GM12873 (cell line): ENCODE measurements at regions not wholly inside any gene's neighbourhood (a gene's known extent, or its start where the extent isn't known, plus 50 kb on each side); places are given as distances from the start of the nearest gene placed in this dataset.

Experiments
- TF ChIP-seq, protein P1 (sequence below): IDR thresholded peaks from 2 replicates; pipeline ENCODE4 v1.5.1; 2012; ENCODE audit warnings: low read depth, mild to moderate bottlenecking, moderate library complexity, low read length, control low read depth; ENCODE audit not compliant: insufficient read depth; ENCODE audit errors: missing control alignments

DNA sequence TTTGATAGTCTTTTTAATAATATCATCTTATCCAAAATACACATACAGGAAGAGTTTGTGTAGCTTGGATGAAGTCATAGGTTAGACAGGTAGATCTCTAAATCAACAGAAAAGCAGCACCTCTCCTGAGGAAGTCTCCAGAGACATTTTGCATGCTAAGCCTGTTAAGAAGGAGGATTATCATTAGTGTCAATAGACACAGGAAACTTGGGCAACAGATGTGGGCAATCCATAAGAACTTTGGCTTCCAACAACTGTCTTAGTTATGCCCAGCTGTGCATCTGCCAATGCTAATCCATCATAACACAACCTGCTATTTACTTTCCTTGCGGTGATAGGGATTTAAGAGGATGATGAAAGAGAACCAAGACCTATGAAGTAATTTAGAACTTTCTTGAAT is 1052.6 kb downstream of the RPA4 start:
- TF ChIP-seq, protein P1, sequence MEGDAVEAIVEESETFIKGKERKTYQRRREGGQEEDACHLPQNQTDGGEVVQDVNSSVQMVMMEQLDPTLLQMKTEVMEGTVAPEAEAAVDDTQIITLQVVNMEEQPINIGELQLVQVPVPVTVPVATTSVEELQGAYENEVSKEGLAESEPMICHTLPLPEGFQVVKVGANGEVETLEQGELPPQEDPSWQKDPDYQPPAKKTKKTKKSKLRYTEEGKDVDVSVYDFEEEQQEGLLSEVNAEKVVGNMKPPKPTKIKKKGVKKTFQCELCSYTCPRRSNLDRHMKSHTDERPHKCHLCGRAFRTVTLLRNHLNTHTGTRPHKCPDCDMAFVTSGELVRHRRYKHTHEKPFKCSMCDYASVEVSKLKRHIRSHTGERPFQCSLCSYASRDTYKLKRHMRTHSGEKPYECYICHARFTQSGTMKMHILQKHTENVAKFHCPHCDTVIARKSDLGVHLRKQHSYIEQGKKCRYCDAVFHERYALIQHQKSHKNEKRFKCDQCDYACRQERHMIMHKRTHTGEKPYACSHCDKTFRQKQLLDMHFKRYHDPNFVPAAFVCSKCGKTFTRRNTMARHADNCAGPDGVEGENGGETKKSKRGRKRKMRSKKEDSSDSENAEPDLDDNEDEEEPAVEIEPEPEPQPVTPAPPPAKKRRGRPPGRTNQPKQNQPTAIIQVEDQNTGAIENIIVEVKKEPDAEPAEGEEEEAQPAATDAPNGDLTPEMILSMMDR, result no peak

DNA sequence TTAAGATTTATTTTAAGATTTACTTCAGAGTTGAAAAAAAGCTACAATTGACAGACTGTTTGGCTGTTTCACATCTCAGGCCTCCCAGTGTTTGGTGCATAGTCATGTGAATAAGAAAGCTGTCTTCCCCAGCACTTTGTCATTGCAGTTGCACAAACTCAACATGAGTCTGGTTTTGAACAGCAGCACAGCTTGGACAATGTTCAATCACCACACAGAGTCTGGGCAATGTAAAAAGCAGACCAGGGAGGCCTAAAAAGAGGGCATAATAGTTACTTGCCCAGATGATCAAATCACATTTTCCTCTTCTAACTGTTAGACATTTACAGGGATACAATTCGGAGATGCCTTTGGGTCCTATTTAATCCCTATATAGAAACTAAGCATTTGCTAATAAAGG is 1055.0 kb downstream of the RPA4 start:
- TF ChIP-seq, protein P1, result no peak

DNA sequence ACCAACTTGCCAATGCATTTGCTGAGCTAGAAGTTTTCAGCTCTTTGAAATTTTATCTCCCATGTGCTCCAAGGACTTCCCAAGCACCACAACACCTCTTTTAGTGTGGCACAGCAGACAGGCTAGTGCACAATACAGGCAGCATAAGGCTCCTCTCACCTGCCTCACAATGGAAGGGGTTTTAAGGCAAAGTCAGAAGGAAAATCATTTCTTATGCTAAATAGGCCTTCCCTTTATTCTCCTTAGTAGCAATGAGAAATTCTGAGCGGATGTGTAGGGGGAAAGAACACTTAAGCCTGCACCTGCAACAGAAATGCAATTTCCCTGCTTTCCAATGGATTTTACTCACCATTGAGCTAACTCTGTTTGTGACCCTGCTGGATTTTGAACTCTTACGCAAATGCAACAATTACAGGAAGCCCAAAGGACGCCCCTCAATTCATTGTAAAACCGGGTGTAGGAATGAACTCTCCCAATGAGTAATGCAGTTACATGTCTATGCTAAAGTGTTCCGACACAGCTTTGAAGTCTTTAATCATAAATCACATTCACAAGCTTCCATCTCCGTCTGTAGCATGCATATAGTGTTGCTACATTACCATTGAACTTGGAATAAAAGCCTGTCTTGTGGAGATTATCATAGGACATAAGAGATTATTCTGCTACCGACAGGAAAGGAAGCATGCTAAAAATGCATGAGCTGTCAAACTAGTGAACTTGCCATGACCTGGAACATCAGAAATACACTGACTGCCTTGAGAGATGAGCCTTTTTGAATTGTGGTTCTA is 1084.9 kb downstream of the RPA4 start:
- TF ChIP-seq, protein P1, result no peak

DNA sequence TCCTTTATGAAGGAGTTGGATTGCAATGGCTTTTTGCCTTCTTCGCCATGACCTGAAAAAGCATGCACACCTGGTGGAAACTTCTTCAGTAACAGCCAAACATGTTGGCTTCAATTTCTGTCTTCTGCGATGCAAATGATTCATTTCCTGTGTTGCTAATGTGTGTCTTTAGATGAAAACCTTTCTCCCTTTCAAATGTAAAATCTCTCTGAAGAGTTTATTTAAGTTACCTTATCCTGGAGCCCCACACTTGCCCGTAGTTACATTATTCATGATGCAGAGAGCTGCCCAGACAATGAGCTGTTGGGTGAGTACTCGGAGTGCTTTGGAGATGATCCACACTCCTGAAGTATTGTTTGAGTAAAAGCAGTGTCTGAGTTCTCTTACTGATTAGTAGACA is 1100.9 kb downstream of the RPA4 start:
- TF ChIP-seq, protein P1, result no peak

DNA sequence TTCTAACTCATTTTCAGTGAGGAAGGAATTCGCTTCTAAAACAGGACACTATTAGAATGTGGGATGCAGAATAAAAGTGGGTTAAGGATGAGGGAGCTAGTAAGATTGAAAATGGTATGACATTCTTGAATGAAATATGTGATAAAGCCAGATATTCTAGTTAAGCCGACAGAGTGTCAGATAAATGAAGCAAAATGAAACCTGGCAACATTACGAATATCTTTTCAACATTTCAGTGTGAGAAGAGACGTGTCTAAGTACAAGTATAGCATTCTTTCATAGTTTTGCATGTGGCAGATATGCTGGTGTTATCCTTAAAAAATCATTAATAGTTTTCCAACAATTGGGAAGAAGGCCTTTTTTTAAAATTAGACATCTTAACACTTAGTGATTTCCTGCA is 1101.4 kb downstream of the RPA4 start:
- TF ChIP-seq, protein P1, result no peak

DNA sequence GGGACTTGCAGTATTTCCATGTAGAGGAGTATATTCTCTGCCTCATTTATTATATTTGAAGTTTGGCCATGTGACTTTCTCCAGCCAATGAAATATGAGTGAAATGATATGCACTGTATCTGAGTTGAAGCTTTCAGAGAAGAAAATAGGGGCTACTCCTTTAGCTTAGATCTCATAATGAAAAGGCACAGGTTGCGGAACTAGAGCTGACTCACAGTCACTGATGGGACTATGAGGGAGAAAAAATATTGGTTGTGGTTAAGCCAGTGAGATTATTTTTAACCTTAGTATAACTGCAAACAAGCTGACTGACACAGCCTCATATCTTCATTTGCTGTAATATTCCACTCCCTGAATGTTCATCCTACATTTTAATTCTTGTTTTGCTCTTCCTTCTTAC is 1104.3 kb downstream of the RPA4 start:
- TF ChIP-seq, protein P1, result no peak

DNA sequence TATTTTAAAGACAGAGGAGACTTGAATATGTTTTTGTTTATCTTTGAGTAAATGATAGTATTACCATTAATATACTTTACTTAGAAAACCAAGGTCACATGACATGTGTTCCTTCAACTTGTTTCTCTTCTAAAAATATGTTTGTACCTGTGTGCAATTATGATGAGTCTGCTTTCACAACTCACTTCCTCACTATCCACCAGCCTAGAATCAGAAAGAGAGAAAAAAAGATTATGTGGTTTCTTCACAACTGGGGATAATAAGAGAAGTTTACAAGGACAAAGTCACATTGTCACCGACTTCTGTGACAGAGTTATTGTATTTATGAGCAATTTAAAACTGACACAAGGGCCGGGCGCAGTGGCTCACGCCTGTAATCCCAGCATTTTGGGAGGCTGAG is 1112.1 kb downstream of the RPA4 start:
- TF ChIP-seq, protein P1, result no peak

DNA sequence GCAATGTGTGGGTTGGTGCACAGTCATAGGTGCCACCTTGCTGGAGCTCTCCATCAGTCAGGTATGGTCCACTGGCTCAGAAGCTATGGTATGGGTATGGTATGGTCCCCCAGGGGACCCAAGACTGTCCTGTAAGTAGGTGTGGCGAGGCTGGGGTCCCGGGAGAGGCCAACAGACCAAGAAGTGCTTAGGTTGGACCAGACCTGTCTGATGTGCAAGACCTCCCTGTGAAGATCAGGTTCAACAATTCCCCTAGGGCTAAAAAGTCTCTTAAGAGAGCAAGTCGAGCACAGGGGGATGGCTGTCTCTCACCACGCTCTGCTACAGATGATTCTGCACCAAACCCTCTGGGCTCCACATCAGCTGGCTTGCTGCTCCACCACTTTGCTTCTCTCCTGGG is 1145.0 kb downstream of the RPA4 start:
- TF ChIP-seq, protein P1, result no peak
